HepG2 (cell line): ENCODE measurements at regions not wholly inside any gene's neighbourhood (a gene's known extent, or its start where the extent isn't known, plus 50 kb on each side); places are given as distances from the start of the nearest gene placed in this dataset.

Source experiments
- ATAC-seq: fragments of 200-7000 bp; cut with Tn5 transposase; 3 replicates; pipeline ENCODE4 v1.9.1; 2020; ENCODE audit warnings: mild to moderate bottlenecking, moderate library complexity
- BruUV-seq: library from RNA; stranded (reverse); fragments of 400-500 nt; replicated peaks from 2 replicates; lab custom pipeline; 2021; lab: Mats Ljungman, UMichigan
- CTCF ChIA-PET: fragments of 300-600 bp; formaldehyde crosslinking; extraction: SDS; loops from one replicate; lab custom pipeline; 2021; ENCODE audit warnings: low total read pairs, inconsistent platforms, low intra/inter-chr PET ratio; lab: Yijun Ruan, JAX
- POLR2A ChIA-PET: fragments of 350-600 bp; sonication (Branson Sonifier 250); formaldehyde crosslinking; loops from one replicate; lab custom pipeline; 2020; ENCODE audit warnings: antibody characterized with exemption, inconsistent platforms; lab: Yijun Ruan, JAX
- DNase-seq: peaks from one replicate; pipeline ENCODE4 v3.0.0-alpha.2; 2015; ENCODE audit warnings: low spot score
- FAIRE-seq: peaks from 3 replicates; lab custom pipeline; 2011; peaks lifted over from hg19 to GRCh38; lab: Jason Lieb, UNC
- H2AFZ ChIP-seq: one replicate; pipeline ENCODE4 v1.6.1; 2011; ENCODE audit warnings: low read length, inconsistent platforms
- H3K27ac ChIP-seq: fragments of 300-600 bp; 3 replicates; pipeline ENCODE4 v1.8.0; 2011; ENCODE audit warnings: mixed run types, mild to moderate bottlenecking, mixed read lengths, low read length, inconsistent platforms; ENCODE audit not compliant: insufficient read depth; ENCODE audit errors: extremely low read length
- H3K27me3 ChIP-seq, 2 experiments: fragments of 200-600 bp in 1 of 2; 2 replicates in 1 of 2; 3 replicates in 1 of 2; pipeline versions ENCODE4 v1.6.0 to v1.8.0; 2011; ENCODE audit warnings: low read length in 2 of 2, mild to moderate bottlenecking in 2 of 2, moderate library complexity in 2 of 2, inconsistent platforms in 1 of 2; ENCODE audit not compliant: insufficient read depth in 2 of 2, control insufficient read depth in 1 of 2
- H3K36me3 ChIP-seq, 2 experiments: fragments of 200-600 bp in 1 of 2; replicated peaks in 1 of 2; 2 replicates in 1 of 2; 3 replicates in 1 of 2; pipeline versions ENCODE4 v1.5.1 to v1.8.0; 2011; ENCODE audit warnings: low read length in 2 of 2, inconsistent platforms in 1 of 2; ENCODE audit not compliant: insufficient read depth in 2 of 2, control insufficient read depth in 1 of 2
- H3K4me1 ChIP-seq: 2 replicates; pipeline ENCODE4 v1.5.1; 2012; ENCODE audit warnings: low read length, inconsistent platforms; ENCODE audit not compliant: insufficient read depth
- H3K4me2 ChIP-seq: 2 replicates; pipeline ENCODE4 v1.6.0; 2011; ENCODE audit warnings: low read depth, low read length, inconsistent platforms
- H3K4me3 ChIP-seq, 3 experiments: fragments of 200-600 bp in 1 of 3; sonication (generic), shearing (Covaris generic) in 1 of 3; replicated peaks in 1 of 3; 2 replicates each; pipeline ENCODE4 v1.5.1; 2011 to 2016; ENCODE audit warnings: low read length in 3 of 3, inconsistent platforms in 2 of 3, low read depth in 2 of 3, mild to moderate bottlenecking in 2 of 3, control low read depth in 1 of 3, mixed read lengths in 1 of 3; ENCODE audit not compliant: insufficient read depth in 1 of 3
- H3K79me2 ChIP-seq: one replicate; pipeline ENCODE4 v1.6.1; 2011; ENCODE audit warnings: low read length, inconsistent platforms; ENCODE audit not compliant: insufficient read depth
- H3K9ac ChIP-seq: 2 replicates; pipeline ENCODE4 v1.6.0; 2011; ENCODE audit warnings: mild to moderate bottlenecking, low read depth, low read length, inconsistent platforms; ENCODE audit not compliant: insufficient read depth
- H3K9me3 ChIP-seq: 2 replicates; pipeline ENCODE4 v1.5.1; 2012; ENCODE audit warnings: mild to moderate bottlenecking, low read length
- H4K20me1 ChIP-seq: 2 replicates; pipeline ENCODE4 v1.6.0; 2011; ENCODE audit warnings: inconsistent platforms, mild to moderate bottlenecking, low read length, moderate library complexity; ENCODE audit not compliant: insufficient read depth
- CCAR2 ChIP-seq: fragments of 200-400 bp; formaldehyde crosslinking; optimal IDR thresholded peaks from 2 replicates; pipeline ENCODE3; 2018; ENCODE audit warnings: low read depth, mild to moderate bottlenecking, low read length, moderate library complexity
- ELF4 ChIP-seq: sonication (generic); formaldehyde crosslinking; IDR thresholded peaks from 2 replicates; pipeline ENCODE4 v1.5.0; 2020; ENCODE audit warnings: missing genetic modification reagents, mild to moderate bottlenecking, moderate library complexity, borderline replicate concordance
- MAFF ChIP-seq: IDR thresholded peaks from 2 replicates; pipeline ENCODE4 v1.6.1; 2011; ENCODE audit warnings: low read depth, low read length, improper control_type of control experiment
- MAFK ChIP-seq, 2 experiments: IDR thresholded peaks in 1 of 2; conservative IDR thresholded peaks in 1 of 2; 2 replicates each; pipeline ENCODE4 v1.6.1; 2011; ENCODE audit warnings: improper control_type of control experiment in 2 of 2, low read length in 2 of 2
- ZBTB20 ChIP-seq: sonication (generic); formaldehyde crosslinking; IDR thresholded peaks from 2 replicates; pipeline ENCODE4 v1.8.1; 2023; ENCODE audit warnings: missing genetic modification reagents, low read depth, mild to moderate bottlenecking, borderline replicate concordance
- WGBS: methylation state at CpG from one replicate; pipeline ENCODE4 v1.1.6; 2017; ENCODE audit warnings: low lambda C conversion rate; 5-methylcytosine and 5-hydroxymethylcytosine counted together
- in situ Hi-C: cut with HindIII; loops from 2 replicates; pipeline ENCODE4 v1.10.0; 2017; ENCODE audit warnings: low pct_unique_long_range_greater_than_20kb; ENCODE audit not compliant: extremely low pct_ligation_motif_present
- intact Hi-C: fragments of 100-400 bp; cut with micrococcal nuclease; formaldehyde crosslinking; loops from one replicate; pipeline ENCODE4 v1.10.0; 2022; ENCODE audit not compliant: unreplicated experiment
- small RNA-seq, 3 experiments: library from RNA; depleted of rRNA; stranded (forward); fragments of <200 nt; gene quantifications; one replicate each; pipeline ENCODE3, GENCODE V24; 2012; ENCODE audit warnings: low read depth in 2 of 3, low replicate concordance in 1 of 3; ENCODE audit not compliant: insufficient read length in 3 of 3, insufficient read depth in 2 of 3

- TF ChIP-seq ELF4: no peak
Observed at GRCh38 chr17:28267720-28268609, 51.0 kb upstream of the TMEM97 start (continued).

- no peaks in the 10 kb centered on the region for H4K20me1 ChIP-seq
- ChIA-PET CTCF (no interaction called here), POLR2A (no interaction called here)
- no peak overlapping the region for H3K9ac ChIP-seq
- BruUV-seq: no TSS peak
- H3K36me3 ChIP-seq: no peaks in the 10 kb centered on the region
- no peak overlapping the region for H3K4me3 ChIP-seq
- 47% methylated on average over 10 of the region's 10 CpGs for WGBS
- H3K9me3 ChIP-seq: peaks cover 5% of the 10 kb centered on the region; the same call in 1 of the 2 replicates
- TF ChIP-seq MAFF (peak; percentile 90), ZBTB20 (CRISPR knock-in tag) (no peak), MAFK (conservative IDR thresholded peaks at IDR 0.05 in 1 of 2, IDR thresholded peaks at IDR 0.05 in 1 of 2; ENCODE audit: low read length in 2 of 2) (peak; percentile 73 to 90), CCAR2 (no peak)
- ATAC-seq (no peak), DNase-seq (no peak), FAIRE-seq (no peak)
- no peak overlapping the region for H3K27ac ChIP-seq
- in situ Hi-C loops: no loop called here
- intact Hi-C loops: no loop called here
- no peaks in the 10 kb centered on the region for H3K27me3 ChIP-seq
- H2AFZ ChIP-seq: no peak overlapping the region
- H3K4me1 ChIP-seq: peaks cover 8% of the 10 kb centered on the region; the same call in 1 of the 2 replicates
- no peaks in the 10 kb centered on the region for H3K79me2 ChIP-seq
- no peak overlapping the region for H3K4me2 ChIP-seq
Observed at GRCh38 chr17:28268610-28269313, 50.2 kb upstream of the TMEM97 start.

Small RNA genes lying in the stretch of these regions (small RNA-seq; reads per million reads assigned to genes)
- 0 reads per million in 3 experiments for gene AC061975.2
